Suprapubic skin (tissue), 4 donors: ENCODE measurements at regions not wholly inside any gene's neighbourhood (a gene's known extent, or its start where the extent isn't known, plus 50 kb on each side); places are given as distances from the start of the nearest gene placed in this dataset.
"Not testable (repeated sequence)": the region's sequence is repeated elsewhere in the genome, so short reads cannot be mapped to it uniquely, and the experiment has no call there.

Experiments
- DNase-seq, 2 donors: peaks; one replicate each; pipeline ENCODE4 v3.0.0-alpha.2; 2019; ENCODE audit warnings: low spot score in 2 of 2
- H3K27ac ChIP-seq: fragments of 200-600 bp; sonication (generic); one replicate; pipeline ENCODE4 v1.5.1; 2019
- H3K27me3 ChIP-seq: fragments of 200-600 bp; sonication (generic); one replicate; pipeline ENCODE4 v1.5.1; 2019
- H3K36me3 ChIP-seq: fragments of 200-600 bp; sonication (generic); one replicate; pipeline ENCODE4 v1.5.1; 2019
- H3K4me1 ChIP-seq: fragments of 200-600 bp; sonication (generic); one replicate; pipeline ENCODE4 v1.5.1; 2019
- H3K4me3 ChIP-seq: fragments of 200-600 bp; sonication (generic); one replicate; pipeline ENCODE4 v1.5.1; 2019; ENCODE audit warnings: mild to moderate bottlenecking
- H3K9me3 ChIP-seq: fragments of 200-600 bp; sonication (generic); one replicate; pipeline ENCODE4 v1.5.1; 2019
- EP300 ChIP-seq: sonication (generic); formaldehyde crosslinking; IDR thresholded peaks from one replicate; pipeline ENCODE4 v1.6.1; 2017; ENCODE audit warnings: antibody characterized with exemption
- POLR2A ChIP-seq, 2 donors: fragments of 450-650 bp; IDR thresholded peaks; one replicate each; pipeline ENCODE4 v1.6.1; 2017; ENCODE audit warnings: antibody characterized with exemption in 2 of 2, mild to moderate bottlenecking in 2 of 2, moderate library complexity in 2 of 2
- POLR2AphosphoS5 ChIP-seq, 3 donors: sonication (generic); formaldehyde crosslinking; IDR thresholded peaks; one replicate each; pipeline ENCODE4 v1.6.1; 2017; ENCODE audit warnings: antibody characterized with exemption in 3 of 3
- WGBS: methylation state at CpG from one replicate; pipeline ENCODE4 v1.1.5; 2018; 5-methylcytosine and 5-hydroxymethylcytosine counted together
- TF ChIP-seq, protein P1 (sequence below), 2 donors: fragments of 200-600 bp in 1 of 2; fragments of 450-650 bp in 1 of 2; sonication (generic) in 1 of 2; IDR thresholded peaks; one replicate each; pipeline ENCODE4 v1.5.1; 2016 to 2019; ENCODE audit warnings: antibody characterized with exemption in 2 of 2, mild to moderate bottlenecking in 1 of 2, moderate library complexity in 1 of 2

DNA sequence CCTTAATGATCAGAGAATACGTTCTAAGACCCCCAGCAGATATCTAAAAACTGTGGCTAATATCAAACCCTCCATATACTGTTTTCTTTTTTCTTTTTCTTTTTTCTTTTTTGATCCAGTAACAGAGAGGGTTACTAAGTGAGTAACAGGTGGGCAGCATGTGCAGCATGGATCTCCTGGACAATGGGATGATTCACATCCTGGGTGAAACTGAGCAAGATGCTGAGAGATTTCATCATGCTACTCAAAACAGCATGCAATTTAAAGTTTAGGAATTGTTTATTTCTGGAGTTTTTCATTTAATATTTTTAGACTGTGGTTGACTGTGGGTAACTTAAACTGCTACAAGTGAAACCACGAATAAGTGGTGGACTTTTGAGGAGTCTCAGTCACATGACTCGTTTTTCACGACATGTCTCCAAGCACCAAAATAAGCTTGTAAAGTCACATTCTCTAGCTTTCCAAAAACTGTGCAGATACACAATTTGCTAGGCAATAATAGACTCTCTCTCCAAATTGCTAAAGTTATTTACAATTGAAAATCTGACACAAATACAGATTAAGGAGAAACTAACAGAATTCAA lies 716.2 kb downstream of the NXPH1 start:
- no peak for DNase-seq
- H3K36me3 ChIP-seq, result no peaks in the 10 kb centered on the region
- H3K4me1 ChIP-seq, result no peaks in the 10 kb centered on the region
- H3K27ac ChIP-seq, result no peak overlapping the region
- no peak overlapping the region for H3K4me3 ChIP-seq
- H3K27me3 ChIP-seq, result no peaks in the 10 kb centered on the region
- TF ChIP-seq, protein P1, sequence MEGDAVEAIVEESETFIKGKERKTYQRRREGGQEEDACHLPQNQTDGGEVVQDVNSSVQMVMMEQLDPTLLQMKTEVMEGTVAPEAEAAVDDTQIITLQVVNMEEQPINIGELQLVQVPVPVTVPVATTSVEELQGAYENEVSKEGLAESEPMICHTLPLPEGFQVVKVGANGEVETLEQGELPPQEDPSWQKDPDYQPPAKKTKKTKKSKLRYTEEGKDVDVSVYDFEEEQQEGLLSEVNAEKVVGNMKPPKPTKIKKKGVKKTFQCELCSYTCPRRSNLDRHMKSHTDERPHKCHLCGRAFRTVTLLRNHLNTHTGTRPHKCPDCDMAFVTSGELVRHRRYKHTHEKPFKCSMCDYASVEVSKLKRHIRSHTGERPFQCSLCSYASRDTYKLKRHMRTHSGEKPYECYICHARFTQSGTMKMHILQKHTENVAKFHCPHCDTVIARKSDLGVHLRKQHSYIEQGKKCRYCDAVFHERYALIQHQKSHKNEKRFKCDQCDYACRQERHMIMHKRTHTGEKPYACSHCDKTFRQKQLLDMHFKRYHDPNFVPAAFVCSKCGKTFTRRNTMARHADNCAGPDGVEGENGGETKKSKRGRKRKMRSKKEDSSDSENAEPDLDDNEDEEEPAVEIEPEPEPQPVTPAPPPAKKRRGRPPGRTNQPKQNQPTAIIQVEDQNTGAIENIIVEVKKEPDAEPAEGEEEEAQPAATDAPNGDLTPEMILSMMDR (IDR thresholded peaks at IDR 0.05), result no peak
- TF ChIP-seq EP300, result no peak
- TF ChIP-seq POLR2A (IDR thresholded peaks at IDR 0.05), result no peak
- TF ChIP-seq POLR2AphosphoS5 (IDR thresholded peaks at IDR 0.05), result no peak
- WGBS, result 83% methylated on average over 4 of the region's 4 CpGs
- no peaks in the 10 kb centered on the region for H3K9me3 ChIP-seq

DNA sequence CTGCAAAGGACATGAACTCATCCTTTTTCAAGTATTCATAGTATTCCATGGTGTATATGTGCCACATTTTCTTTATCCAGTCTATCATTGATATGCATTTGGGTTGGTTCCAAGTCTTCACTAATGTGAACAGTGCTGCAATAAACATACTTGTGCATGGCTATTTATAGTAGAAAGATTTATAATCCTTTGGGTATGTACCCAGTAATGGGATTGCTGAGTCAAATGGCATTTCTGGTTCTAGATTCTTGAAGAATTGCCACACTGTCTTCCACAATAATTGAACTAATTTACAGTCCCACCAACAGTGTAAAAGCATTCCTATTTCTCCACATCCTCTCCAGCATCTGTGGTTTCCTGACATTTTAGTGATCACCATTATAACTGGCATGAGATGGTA lies 730.3 kb downstream of the NXPH1 start:
- not testable (repeated sequence) for H3K36me3 ChIP-seq, H3K4me1 ChIP-seq, H3K27me3 ChIP-seq, H3K4me3 ChIP-seq, DNase-seq, H3K27ac ChIP-seq, H3K9me3 ChIP-seq

DNA sequence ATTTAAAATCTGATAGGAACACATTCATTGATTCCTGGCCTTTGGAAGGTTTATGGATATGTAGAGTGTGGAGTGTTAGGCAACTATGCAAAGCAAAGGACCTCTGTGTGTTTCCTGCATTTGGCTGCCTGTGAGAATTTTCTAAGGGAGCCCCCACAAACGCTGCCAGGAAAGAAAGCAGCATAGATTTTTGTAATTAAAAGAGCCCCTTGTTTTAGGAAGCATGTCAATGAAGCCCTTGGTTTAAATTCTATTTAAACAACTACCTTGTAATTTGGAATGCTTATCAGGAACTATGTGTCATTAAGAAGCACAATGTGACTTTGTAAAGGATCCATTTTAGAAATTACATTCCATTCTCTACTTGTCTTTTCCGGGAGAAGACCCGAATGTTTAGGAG lies 742.5 kb downstream of the NXPH1 start:
- H3K36me3 ChIP-seq, result no peaks in the 10 kb centered on the region
- H3K27me3 ChIP-seq, result no peaks in the 10 kb centered on the region
- no peak overlapping the region for H3K4me3 ChIP-seq
- no peaks in the 10 kb centered on the region for H3K4me1 ChIP-seq
- DNase-seq, result no peak
- TF ChIP-seq POLR2AphosphoS5 (IDR thresholded peaks at IDR 0.05) (no peak), POLR2A (IDR thresholded peaks at IDR 0.05) (no peak), EP300 (no peak)
- TF ChIP-seq, protein P1 (IDR thresholded peaks at IDR 0.05), result no peak
- H3K9me3 ChIP-seq, result no peaks in the 10 kb centered on the region
- no peak overlapping the region for H3K27ac ChIP-seq
- 51% methylated on average over 3 of the region's 3 CpGs for WGBS

DNA sequence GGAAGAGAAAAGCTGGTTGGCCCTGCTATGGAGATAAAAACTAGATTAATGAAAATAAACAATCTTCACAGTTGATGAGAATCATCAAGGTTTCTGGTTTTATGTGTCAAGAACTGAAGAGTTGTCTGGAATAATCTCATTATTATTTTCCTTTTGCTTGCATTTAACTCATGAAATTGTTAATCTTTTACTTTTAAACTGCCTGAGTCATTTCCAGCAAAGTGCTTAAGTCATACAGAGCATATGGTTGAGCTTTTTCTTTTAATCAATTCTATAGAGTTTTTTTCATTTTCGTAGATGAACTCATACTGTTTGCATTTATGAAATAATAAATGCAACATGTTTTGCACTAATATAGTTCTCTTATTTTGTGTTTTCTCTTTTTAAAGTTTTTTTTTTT lies 747.9 kb downstream of the NXPH1 start:
- Histone ChIP-seq H3K4me1 (no peaks in the 10 kb centered on the region), H3K27me3 (no peaks in the 10 kb centered on the region), H3K9me3 (no peaks in the 10 kb centered on the region), H3K4me3 (no peak overlapping the region), H3K27ac (no peak overlapping the region), H3K36me3 (no peaks in the 10 kb centered on the region)
- no peak for DNase-seq
- 55% methylated on average over 1 of the region's 1 CpG for WGBS
- TF ChIP-seq, protein P1 (IDR thresholded peaks at IDR 0.05), result no peak
- no peak for TF ChIP-seq POLR2A (IDR thresholded peaks at IDR 0.05)
- no peak for TF ChIP-seq POLR2AphosphoS5 (IDR thresholded peaks at IDR 0.05)
- TF ChIP-seq EP300, result no peak

DNA sequence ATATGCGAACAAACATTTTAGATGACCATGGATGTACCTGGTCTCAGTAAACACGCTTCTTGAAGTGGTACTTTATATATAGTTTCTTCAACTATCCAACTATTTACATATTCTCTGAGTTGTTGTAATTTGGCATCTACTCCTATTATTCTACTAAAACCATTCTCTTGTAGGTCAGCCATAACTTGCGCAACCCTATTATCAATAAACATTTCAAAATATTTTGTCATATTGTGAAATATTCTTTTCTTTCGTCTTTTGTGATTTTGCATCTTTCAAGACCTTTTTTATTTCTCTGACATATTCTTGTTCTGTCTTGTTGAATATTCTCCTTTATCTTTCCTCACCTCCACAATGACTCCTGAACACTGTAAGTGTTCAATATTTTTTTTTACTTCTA lies 753.3 kb downstream of the NXPH1 start:
- TF ChIP-seq, protein P1 (IDR thresholded peaks at IDR 0.05), result no peak
- no peak for TF ChIP-seq POLR2AphosphoS5 (IDR thresholded peaks at IDR 0.05)
- TF ChIP-seq EP300, result no peak
- no peak for TF ChIP-seq POLR2A (IDR thresholded peaks at IDR 0.05)
- Histone ChIP-seq H3K36me3 (no peaks in the 10 kb centered on the region), H3K4me1 (no peaks in the 10 kb centered on the region), H3K4me3 (no peak overlapping the region), H3K27me3 (no peaks in the 10 kb centered on the region), H3K27ac (no peak overlapping the region), H3K9me3 (no peaks in the 10 kb centered on the region)
- no peak for DNase-seq
- WGBS, result 87% methylated on average over 4 of the region's 4 CpGs

DNA sequence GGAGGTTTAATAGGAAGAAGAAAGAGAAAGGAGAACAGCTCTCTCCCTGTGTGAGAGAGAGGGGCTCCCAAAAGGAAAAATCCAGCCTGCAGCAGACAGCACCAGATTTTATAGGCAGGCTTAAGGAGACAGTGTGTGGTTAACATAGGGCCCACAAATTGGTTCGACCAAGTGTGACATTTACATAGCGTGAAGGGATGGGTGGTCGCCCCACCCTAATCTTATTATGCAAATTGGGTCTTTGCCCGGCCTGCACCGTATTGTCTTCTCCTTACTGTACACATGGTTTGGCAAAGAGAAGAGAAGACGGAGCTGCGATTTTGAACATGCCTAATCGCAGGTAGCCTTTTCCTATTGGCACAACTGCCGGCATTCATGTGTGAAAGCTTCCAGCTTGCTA lies 756.3 kb downstream of the NXPH1 start:
- no peaks in the 10 kb centered on the region for H3K4me1 ChIP-seq
- 62% methylated on average over 9 of the region's 9 CpGs for WGBS
- DNase-seq, result no peak
- no peaks in the 10 kb centered on the region for H3K27me3 ChIP-seq
- TF ChIP-seq, protein P1 (IDR thresholded peaks at IDR 0.05), result no peak
- TF ChIP-seq POLR2AphosphoS5 (IDR thresholded peaks at IDR 0.05) (no peak), EP300 (no peak), POLR2A (IDR thresholded peaks at IDR 0.05) (no peak)
- H3K4me3 ChIP-seq, result no peak overlapping the region
- no peak overlapping the region for H3K27ac ChIP-seq
- no peaks in the 10 kb centered on the region for H3K36me3 ChIP-seq
- no peaks in the 10 kb centered on the region for H3K9me3 ChIP-seq
